Prostate gland (tissue), 2 donors: ENCODE measurements at regions not wholly inside any gene's neighbourhood (a gene's known extent, or its start where the extent isn't known, plus 50 kb on each side); places are given as distances from the start of the nearest gene placed in this dataset.
"Not testable (repeated sequence)": the region's sequence is repeated elsewhere in the genome, so short reads cannot be mapped to it uniquely, and the experiment has no call there.

ENCODE experiments used
- DNase-seq: peaks from one replicate; pipeline ENCODE4 v3.0.0-alpha.2; 2019; ENCODE audit warnings: low spot score
- H3K27ac ChIP-seq, 2 donors: fragments of 200-600 bp; sonication (generic); 2 replicates each; pipeline ENCODE4 v1.5.1; 2017 to 2019
- H3K27me3 ChIP-seq: fragments of 200-600 bp; sonication (generic); replicated peaks from 2 replicates; pipeline ENCODE4 v1.5.1; 2019; ENCODE audit not compliant: insufficient read depth
- H3K36me3 ChIP-seq, 2 donors: fragments of 200-600 bp; sonication (generic); 1 replicate in 1 of 2; 2 replicates in 1 of 2; pipeline versions ENCODE4 v1.5.1 to v1.8.1; 2017 to 2019
- H3K4me1 ChIP-seq: fragments of 200-600 bp; sonication (generic); replicated peaks from 2 replicates; pipeline ENCODE4 v1.5.1; 2019
- H3K4me3 ChIP-seq, 2 donors: fragments of 200-600 bp; sonication (generic); 2 replicates each; pipeline ENCODE4 v1.5.1; 2017 to 2019
- H3K9me3 ChIP-seq: fragments of 200-600 bp; sonication (generic); 2 replicates; pipeline ENCODE4 v1.5.1; 2017
- POLR2A ChIP-seq: fragments of 450-650 bp; IDR thresholded peaks from one replicate; pipeline ENCODE4 v1.6.1; 2016; ENCODE audit warnings: antibody characterized with exemption, mild to moderate bottlenecking
- POLR2AphosphoS5 ChIP-seq: sonication (generic); formaldehyde crosslinking; IDR thresholded peaks from one replicate; pipeline ENCODE4 v1.6.1; 2017; ENCODE audit warnings: antibody characterized with exemption
- WGBS: methylation state at CpG from one replicate; pipeline ENCODE4 v1.1.5; 2018; 5-methylcytosine and 5-hydroxymethylcytosine counted together
- intact Hi-C: fragments of 100-400 bp; cut with DNase I; formaldehyde crosslinking; loops from one replicate; pipeline ENCODE4 v1.14.2; 2022
- TF ChIP-seq, protein P1 (sequence below), 4 experiments: fragments of 200-600 bp in 2 of 4; fragments of 450-650 bp in 2 of 4; sonication (generic) in 2 of 4; IDR thresholded peaks; 1 replicate in 3 of 4; 2 replicates in 1 of 4; pipeline ENCODE4 v1.5.1; 2016 to 2019; ENCODE audit warnings: antibody characterized with exemption in 4 of 4, mild to moderate bottlenecking in 2 of 4, moderate library complexity in 2 of 4

DNA sequence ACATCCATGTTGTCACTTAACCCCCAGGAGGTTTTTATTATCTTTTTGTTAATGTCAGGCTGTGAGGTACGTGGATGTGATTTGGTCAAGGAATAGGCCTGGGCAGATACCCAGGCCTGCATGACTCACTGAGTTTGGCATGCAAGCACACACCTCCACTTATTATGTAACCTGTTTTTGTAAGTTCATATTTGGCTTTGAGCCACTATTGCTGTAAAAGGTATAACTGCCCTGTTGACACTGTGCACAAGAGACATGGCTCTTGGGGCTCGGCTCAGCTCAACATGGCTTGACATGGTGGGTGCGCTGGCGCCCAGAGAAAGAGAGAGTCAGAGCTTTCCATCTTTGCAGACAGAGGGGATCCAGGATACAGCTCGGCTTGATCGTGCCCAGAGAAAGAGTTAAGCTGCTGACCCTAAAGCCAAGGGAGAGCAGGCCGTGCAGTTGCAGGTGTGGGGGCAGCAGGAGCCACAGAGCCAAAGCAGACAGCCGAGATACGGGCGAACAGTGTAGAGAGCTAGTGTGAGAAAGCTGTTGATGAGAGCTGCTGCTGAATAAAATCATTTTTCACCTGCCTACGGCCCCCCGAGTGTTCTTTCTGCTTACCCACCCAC lies 67.9 kb upstream of the UNC13C start:
- WGBS = 60% methylated on average over 12 of the region's 12 CpGs
- no peaks in the 10 kb centered on the region for H3K9me3 ChIP-seq
- H3K4me3 ChIP-seq = no peak overlapping the region
- no peaks in the 10 kb centered on the region for H3K27me3 ChIP-seq
- H3K4me1 ChIP-seq = no peaks in the 10 kb centered on the region
- peak; percentile 30 for DNase-seq
- H3K27ac ChIP-seq = no peak overlapping the region
- no peaks in the 10 kb centered on the region for H3K36me3 ChIP-seq
- TF ChIP-seq POLR2AphosphoS5 = no peak
- TF ChIP-seq, protein P1, sequence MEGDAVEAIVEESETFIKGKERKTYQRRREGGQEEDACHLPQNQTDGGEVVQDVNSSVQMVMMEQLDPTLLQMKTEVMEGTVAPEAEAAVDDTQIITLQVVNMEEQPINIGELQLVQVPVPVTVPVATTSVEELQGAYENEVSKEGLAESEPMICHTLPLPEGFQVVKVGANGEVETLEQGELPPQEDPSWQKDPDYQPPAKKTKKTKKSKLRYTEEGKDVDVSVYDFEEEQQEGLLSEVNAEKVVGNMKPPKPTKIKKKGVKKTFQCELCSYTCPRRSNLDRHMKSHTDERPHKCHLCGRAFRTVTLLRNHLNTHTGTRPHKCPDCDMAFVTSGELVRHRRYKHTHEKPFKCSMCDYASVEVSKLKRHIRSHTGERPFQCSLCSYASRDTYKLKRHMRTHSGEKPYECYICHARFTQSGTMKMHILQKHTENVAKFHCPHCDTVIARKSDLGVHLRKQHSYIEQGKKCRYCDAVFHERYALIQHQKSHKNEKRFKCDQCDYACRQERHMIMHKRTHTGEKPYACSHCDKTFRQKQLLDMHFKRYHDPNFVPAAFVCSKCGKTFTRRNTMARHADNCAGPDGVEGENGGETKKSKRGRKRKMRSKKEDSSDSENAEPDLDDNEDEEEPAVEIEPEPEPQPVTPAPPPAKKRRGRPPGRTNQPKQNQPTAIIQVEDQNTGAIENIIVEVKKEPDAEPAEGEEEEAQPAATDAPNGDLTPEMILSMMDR (IDR thresholded peaks at IDR 0.05) = no peak
- no peak for TF ChIP-seq POLR2A
- intact Hi-C loops = no loop called here

DNA sequence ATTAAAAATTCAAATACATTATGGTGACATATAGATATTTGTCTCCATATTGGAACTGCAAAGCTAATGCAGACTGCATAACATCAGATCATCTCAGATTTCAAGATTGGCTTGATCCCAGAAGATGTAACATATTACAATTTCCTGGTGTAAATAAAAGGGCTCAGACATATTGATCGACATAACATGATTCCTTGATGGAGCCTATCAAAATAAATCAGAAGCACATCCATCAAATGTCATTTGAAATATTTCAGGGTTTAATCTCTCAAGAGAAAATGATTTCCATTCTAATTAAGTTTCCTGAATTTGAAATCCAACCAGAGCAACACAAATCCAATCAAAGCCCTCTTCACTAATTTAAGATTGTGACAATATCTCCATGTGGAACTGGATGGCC lies 75.1 kb upstream of the UNC13C start:
- Histone ChIP-seq H3K4me3 (no peak overlapping the region), H3K36me3 (no peaks in the 10 kb centered on the region), H3K4me1 (no peaks in the 10 kb centered on the region), H3K27me3 (no peaks in the 10 kb centered on the region), H3K27ac (no peak overlapping the region), H3K9me3 (no peaks in the 10 kb centered on the region)
- DNase-seq = no peak
- TF ChIP-seq POLR2A (no peak), POLR2AphosphoS5 (no peak)
- TF ChIP-seq, protein P1 (IDR thresholded peaks at IDR 0.05) = no peak
- 89% methylated on average over 1 of the region's 1 CpG for WGBS
- intact Hi-C loops = no loop called here

DNA sequence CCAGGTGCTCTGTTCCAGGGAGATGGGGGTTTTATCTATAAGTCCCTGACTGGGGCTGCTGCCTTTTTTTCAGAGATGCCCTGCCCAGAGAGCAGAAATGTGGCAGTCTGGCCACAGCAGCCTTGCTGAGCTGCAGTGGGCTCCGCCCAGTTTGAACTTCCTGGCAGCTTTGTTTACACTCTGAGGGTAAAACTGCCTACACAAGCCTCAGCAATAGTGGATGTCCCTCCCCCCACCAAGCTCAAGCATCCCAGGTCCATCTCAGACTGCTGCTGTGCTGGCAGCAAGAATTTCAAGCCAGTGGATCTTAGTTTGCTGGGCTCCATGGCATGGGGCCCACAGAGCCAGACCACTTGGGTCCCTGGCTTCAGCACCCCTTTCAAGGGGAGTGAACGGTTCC lies 84.8 kb upstream of the UNC13C start:
- H3K9me3 ChIP-seq, H3K27ac ChIP-seq, H3K4me3 ChIP-seq, H3K4me1 ChIP-seq, DNase-seq, intact Hi-C loops, H3K36me3 ChIP-seq, H3K27me3 ChIP-seq: not testable (repeated sequence)
- WGBS = 72% methylated on average over 2 of the region's 2 CpGs

DNA sequence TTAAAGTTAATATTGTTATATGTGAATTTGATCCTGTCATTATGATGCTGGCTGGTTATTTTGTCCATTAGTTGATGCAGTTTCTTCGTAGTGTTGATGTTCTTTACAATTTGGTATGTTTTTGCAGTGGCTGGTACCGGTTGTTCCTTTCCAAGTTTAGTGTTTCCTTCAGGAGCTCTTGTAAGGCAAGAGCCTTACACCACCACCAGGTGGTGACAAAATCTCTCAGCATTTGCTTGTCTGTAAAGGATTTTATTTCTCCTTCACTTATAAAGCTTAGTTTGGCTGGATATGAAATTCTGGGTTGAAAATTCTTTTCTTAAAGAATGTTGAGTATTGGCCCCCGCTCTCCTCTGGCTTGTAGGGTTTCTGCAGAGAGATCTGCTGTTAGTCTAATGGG lies 86.4 kb upstream of the UNC13C start:
- H3K27ac ChIP-seq, intact Hi-C loops, H3K27me3 ChIP-seq, H3K4me1 ChIP-seq, H3K4me3 ChIP-seq, H3K9me3 ChIP-seq, H3K36me3 ChIP-seq, DNase-seq: not testable (repeated sequence)
- 78% methylated on average over 3 of the region's 3 CpGs for WGBS

DNA sequence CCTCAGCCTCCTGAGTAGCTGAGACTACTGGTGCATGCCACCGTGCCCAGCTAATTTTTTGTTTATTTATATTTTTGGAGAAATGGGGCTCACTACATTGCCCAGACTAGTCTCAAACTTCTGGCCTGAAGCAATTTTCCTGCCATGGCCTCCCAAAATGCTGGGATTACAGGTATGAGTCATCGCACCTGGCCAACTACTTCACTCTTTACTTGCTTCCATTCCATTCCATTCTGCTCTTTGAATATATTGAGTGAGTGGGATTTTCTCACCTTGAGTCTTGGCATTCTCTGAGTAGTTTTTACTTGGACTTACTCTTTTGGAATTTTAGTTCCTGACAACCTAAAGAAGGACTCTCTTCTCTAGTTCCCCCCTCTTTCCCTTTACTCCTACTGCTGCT lies 93.8 kb upstream of the UNC13C start:
- H3K4me1 ChIP-seq = no peaks in the 10 kb centered on the region
- H3K27ac ChIP-seq = no peak overlapping the region
- no peak for DNase-seq
- intact Hi-C loops = no loop called here
- no peaks in the 10 kb centered on the region for H3K9me3 ChIP-seq
- 74% methylated on average over 2 of the region's 2 CpGs for WGBS
- H3K36me3 ChIP-seq = no peaks in the 10 kb centered on the region
- no peak for TF ChIP-seq POLR2AphosphoS5
- TF ChIP-seq, protein P1 (IDR thresholded peaks at IDR 0.05) = no peak
- TF ChIP-seq POLR2A = no peak
- H3K27me3 ChIP-seq = no peaks in the 10 kb centered on the region
- no peak overlapping the region for H3K4me3 ChIP-seq

DNA sequence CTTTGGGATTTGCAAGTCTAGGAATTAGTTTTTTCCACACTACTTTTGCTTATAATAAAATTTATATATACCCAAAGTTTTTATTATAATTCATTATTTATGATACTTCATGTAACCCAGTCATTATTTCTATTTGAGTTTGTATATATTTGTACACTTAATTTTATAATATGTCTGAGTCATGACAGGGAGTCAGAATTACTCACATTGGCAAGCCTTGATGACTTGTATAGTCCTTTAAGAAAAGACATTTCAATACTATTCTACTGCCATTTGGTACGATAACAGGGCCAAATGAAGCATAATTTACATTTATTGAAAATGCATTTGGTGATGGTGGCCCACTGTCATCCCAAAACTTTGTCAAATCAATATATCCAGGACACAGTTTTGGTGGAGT lies 95.9 kb upstream of the UNC13C start:
- H3K9me3 ChIP-seq = no peaks in the 10 kb centered on the region
- H3K4me1 ChIP-seq = no peaks in the 10 kb centered on the region
- H3K36me3 ChIP-seq = no peaks in the 10 kb centered on the region
- 0% methylated on average over 1 of the region's 1 CpG for WGBS
- TF ChIP-seq POLR2AphosphoS5 (no peak), POLR2A (no peak)
- TF ChIP-seq, protein P1 (IDR thresholded peaks at IDR 0.05) = no peak
- intact Hi-C loops = no loop called here
- DNase-seq = no peak
- H3K27me3 ChIP-seq = no peaks in the 10 kb centered on the region
- H3K27ac ChIP-seq = no peak overlapping the region
- H3K4me3 ChIP-seq = no peak overlapping the region
